GM12878 (cell line): ENCODE measurements at regions not wholly inside any gene's neighbourhood (a gene's known extent, or its start where the extent isn't known, plus 50 kb on each side); places are given as distances from the start of the nearest gene placed in this dataset.

Experiments
- CEBPB ChIP-seq, 2 experiments: fragments of 150-350 bp in 1 of 2; IDR thresholded peaks; 2 replicates each; pipeline ENCODE4 v1.6.1; 2012 to 2014; ENCODE audit warnings: low read depth in 2 of 2, low read length in 2 of 2, borderline replicate concordance in 1 of 2, inconsistent platforms in 1 of 2
- ESRRA ChIP-seq: IDR thresholded peaks from 2 replicates; pipeline ENCODE4 v1.6.1; 2012; ENCODE audit warnings: mild to moderate bottlenecking, low read length, improper control_type of control experiment
- EZH2 ChIP-seq: IDR thresholded peaks from 2 replicates; pipeline ENCODE4 v1.6.1; 2012; ENCODE audit warnings: low read depth, mild to moderate bottlenecking, control low read depth, inconsistent platforms, low read length, borderline replicate concordance; ENCODE audit not compliant: control insufficient read depth
- ZNF384 ChIP-seq: IDR thresholded peaks from 2 replicates; pipeline ENCODE4 v1.6.1; 2012; ENCODE audit warnings: low read depth, mild to moderate bottlenecking, low read length, improper control_type of control experiment, borderline replicate concordance
- TF ChIP-seq, protein P1 (sequence below): fragments of 450-650 bp; formaldehyde crosslinking; IDR thresholded peaks from 2 replicates; pipeline ENCODE4 v1.4.0; 2020; ENCODE audit warnings: mild to moderate bottlenecking, moderate library complexity

- TF ChIP-seq ESRRA (no peak), EZH2 (no peak), ZNF384 (no peak), CEBPB (IDR thresholded peaks at IDR 0.05; ENCODE audit: borderline replicate concordance in 1 of 2, low read depth in 2 of 2, low read length in 2 of 2) (no peak)
- TF ChIP-seq, protein P1, sequence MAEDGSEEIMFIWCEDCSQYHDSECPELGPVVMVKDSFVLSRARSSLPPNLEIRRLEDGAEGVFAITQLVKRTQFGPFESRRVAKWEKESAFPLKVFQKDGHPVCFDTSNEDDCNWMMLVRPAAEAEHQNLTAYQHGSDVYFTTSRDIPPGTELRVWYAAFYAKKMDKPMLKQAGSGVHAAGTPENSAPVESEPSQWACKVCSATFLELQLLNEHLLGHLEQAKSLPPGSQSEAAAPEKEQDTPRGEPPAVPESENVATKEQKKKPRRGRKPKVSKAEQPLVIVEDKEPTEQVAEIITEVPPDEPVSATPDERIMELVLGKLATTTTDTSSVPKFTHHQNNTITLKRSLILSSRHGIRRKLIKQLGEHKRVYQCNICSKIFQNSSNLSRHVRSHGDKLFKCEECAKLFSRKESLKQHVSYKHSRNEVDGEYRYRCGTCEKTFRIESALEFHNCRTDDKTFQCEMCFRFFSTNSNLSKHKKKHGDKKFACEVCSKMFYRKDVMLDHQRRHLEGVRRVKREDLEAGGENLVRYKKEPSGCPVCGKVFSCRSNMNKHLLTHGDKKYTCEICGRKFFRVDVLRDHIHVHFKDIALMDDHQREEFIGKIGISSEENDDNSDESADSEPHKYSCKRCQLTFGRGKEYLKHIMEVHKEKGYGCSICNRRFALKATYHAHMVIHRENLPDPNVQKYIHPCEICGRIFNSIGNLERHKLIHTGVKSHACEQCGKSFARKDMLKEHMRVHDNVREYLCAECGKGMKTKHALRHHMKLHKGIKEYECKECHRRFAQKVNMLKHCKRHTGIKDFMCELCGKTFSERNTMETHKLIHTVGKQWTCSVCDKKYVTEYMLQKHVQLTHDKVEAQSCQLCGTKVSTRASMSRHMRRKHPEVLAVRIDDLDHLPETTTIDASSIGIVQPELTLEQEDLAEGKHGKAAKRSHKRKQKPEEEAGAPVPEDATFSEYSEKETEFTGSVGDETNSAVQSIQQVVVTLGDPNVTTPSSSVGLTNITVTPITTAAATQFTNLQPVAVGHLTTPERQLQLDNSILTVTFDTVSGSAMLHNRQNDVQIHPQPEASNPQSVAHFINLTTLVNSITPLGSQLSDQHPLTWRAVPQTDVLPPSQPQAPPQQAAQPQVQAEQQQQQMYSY = no peak
These were observed 51.7 kb downstream of the CEP43 start for GRCh38 chr6:167050903-167051302.
